ENCODE measurements at regions not wholly inside any gene's neighbourhood (a gene's known extent, or its start where the extent isn't known, plus 50 kb on each side); places are given as distances from the start of the nearest gene placed in this dataset.

DNA sequence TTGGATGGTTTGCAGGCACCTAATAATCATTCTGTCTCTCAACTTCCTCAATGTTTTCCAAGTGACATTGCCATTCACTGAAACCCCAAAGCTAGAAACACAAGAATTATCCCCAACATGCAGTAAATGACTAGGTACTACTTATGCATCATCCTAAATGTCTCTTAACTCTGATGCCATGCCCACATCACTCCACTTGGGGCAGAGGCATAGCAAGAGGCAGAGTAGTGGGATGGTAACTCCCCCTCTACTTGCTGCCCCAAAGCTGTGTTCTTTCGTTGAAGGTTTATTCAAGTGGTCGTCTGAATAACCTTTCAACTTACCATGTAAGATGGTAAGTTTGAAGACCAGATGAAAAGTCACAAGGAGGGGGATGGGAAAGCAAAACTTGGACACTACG is 77.9 kb upstream of the SOX5 start:
- DNase-seq: no peak

DNA sequence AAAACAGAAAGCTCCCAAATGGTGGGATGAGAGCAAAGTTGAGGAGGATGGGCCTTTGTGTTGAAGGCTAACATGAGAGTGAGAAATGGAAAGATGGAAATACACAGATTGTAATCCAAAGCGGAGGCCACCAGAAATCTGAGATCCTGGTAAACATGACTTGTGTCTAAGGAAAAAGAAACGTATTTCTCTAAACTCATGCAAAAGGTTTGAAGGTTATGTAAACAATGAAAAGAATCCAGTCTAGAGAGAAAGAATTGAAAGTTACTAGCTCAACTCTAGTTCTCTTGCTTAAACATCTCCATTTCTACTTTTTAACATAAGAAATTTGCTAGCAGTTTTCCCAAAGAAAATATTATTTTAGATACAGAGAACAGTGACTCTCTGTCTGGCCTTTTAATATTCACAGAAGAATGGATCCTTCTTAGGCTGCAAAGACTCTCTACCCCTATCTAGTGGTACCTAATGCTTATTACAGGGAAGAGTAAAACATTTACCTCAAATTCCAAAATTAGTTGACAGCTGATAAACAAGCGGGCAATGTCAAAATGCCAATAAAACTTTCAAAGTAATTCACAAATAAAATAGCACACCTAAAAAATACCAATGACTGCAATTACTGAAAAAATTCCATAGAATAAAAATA is 75.8 kb upstream of the SOX5 start:
- no peak for DNase-seq

DNA sequence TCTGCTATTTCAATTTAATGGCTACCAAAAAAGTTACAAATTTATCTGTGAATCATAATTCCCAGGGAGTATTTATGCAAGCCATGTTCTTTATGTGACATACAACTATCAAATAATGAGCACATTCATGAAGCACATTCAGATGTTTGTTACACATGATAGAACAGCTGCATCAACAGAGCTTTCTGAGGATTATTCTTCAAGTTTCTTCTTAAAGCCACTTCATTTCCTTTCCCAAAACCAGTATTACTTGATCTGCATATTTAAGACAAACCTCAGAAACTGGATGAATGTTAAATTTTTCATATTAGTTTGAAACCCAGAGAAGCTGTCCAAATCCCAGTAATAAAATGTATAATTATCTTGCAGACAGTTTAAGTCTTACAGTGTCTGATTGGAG is 73.6 kb upstream of the SOX5 start:
- DNase-seq: no peak

- no peak for DNase-seq
Measured at GRCh38 chr12:24021164-24021502, 71.7 kb upstream of the SOX5 start.

DNA sequence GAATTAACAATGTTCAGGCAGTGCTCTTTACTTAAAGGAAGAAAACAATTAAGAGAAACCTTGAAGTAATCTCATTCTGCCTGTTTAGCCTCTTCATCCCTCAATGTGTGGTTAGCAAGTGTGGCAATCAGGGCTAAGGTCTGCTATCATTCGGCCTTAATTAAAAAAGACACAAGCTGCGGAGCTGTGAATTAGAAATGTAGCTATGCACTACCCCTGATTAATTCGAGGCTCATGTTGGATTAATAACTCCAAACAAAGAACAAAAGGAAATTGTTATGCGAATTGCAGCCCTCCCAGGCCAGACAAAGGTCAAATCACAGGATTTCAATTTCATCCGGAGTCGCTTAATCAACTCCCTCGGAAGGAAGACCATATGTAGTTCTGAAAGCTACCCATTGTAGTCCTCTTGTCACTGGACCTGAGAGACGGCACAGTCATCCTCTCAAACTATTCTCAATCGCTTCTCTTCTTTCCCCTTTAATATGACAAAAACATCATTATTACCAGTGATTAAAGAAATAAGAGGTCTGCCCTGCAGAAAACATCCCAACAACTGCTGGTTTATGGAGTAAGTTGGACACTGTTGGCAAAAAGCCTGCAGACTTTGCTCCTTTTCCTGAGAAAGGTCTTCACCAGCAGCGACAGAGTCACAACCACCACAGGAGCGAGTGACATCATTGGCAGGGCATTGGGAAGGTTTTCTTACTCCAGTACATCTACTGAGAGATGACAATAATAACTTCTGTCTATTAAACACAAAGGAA is 71.1 kb upstream of the SOX5 start:
- no peak for DNase-seq

- no peak for DNase-seq
Measured at GRCh38 chr12:24015833-24016160, 66.3 kb upstream of the SOX5 start.

DNA sequence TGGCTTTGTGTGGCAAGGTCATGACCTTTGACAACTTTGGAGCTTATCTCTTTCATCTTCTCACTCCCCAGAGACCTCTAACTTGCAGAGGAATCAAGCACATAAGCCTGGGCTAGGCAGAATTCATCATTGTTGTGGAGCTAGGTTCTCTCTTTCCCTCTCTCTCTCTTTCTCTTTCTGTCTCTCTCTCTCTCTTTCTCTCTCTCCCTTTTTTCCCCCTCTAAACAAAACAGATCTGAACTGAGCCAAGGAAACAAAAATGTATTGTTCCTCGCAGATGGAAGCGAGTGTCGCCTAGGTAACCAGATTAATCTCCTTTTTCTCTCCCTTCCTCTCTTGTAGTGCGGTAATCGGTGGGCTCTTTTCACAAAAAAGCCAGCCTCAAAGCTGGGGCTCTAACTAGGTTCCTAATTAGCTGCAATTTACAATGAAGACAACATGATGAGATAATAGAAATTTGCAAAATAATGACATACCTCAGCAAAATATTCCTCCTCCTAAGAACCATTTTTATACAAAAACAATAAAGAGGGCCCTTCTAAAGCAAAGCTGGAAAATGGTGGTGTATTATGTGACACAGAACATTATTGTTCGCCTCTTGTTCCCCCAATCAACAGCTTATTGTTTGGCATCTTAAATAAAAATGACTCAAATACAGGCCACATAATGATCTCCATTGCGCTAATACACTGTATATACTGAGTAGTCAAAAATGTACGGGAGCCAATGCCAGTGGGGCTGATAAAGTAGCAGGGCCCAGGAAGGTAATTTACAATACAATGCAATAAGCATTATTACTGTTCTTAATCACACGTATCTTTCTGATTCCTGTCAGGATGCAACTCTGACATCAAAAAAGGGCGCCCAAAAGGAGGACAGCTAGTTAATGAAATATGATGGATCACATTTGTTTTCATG is 65.7 kb upstream of the SOX5 start:
- no peak for DNase-seq

- DNase-seq: no peak
Measured at GRCh38 chr12:24014240-24014639, 64.8 kb upstream of the SOX5 start.

DNA sequence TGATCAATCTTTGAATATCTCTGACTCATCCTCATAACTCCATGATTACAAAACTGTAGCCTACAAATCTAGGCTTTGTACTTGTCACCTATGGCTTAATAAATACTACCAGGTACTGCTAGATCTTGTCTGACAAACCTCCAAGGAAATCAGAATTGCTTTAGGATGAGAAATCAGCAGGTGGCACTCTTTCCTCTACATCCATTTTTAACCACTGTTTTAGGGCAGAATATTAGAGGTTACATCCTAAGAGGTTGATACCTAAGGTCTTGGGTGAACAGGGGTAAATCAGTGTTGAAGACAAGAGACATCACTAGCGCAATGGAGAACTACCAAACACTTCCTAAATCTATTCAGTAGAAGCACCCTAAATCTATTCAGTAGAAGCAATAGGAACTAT is 63.1 kb upstream of the SOX5 start:
- no peak for DNase-seq

DNA sequence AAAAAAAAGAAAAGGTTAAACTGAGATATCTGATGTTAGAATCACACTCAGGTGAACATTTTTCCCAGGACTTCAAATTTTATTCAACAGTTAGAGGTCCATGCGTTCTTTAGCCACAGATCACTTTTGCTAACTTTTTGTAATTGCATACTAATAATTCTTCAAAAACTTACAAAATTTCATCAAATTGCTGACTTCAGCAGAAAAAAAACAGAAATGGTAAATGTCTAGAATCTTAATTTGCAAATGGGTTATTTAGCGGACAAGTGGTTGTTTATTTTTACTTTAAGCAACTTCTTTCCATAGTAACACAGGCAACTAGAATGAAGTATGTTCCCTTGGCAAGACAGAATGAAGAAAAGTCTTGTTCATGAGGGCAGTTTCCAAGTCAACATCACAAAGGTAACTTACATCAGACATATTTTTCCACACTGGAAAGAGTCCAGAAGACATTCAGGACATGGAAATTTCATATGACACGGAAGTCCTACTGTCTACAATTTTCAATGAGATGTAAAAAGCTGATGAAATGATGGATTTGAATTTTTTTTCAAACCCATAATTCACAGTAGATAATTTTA is 62.5 kb upstream of the SOX5 start:
- DNase-seq: no peak

DNA sequence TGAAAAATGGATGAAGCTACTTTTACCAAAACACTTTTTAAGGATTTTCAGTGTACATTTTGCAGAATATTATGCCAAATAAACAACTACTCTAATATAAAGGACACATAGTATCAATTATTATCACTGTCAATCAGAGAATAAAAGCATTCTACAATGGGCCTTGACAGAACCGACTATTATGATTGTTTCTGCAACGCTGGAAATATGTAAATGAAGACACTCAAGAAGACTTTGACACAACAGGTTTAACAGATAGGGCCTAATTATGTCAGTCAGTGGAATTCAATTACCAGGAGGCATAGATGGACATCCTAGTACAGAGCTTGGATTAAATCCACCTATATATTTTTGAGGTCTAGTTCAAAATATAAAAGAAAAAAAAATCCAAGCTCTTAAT is 58.7 kb upstream of the SOX5 start:
- DNase-seq: no peak

All from CD4-positive, alpha-beta T cell treated with Interleukin-17A for 1 hour (primary cell).